ENCODE measurements at regions not wholly inside any gene's neighbourhood (a gene's known extent, or its start where the extent isn't known, plus 50 kb on each side); places are given as distances from the start of the nearest gene placed in this dataset.

DNA sequence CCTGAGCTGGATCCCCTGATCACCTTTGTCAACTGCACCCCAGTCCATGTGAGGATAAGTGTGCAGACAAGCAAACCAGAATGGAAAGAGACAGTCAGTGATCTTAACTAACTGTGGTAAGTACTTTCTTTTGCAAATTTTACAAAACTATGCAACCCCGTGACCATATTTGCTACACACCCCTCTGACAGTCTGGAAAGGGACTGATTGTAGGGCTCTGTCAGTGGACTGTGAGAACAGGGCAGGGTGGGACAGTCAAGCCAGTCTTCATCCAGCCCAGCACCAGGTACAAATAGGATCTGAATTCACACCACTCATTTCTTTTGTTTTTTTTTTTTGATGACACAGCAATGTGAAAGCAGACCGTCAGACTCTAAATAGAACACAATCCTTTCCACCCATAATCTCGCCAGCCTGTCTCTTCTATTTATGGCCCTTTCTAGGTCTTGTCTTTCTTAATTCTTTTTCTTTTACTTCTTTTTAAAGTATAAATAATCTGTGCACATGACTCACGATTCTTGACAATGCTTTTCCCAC lies 165.6 kb downstream of the ARL6IP6 start:
- no peak for TF ChIP-seq MXI1 (IDR thresholded peaks at IDR 0.05; ENCODE audit: low read depth, low read length)
- TF ChIP-seq TEAD4 (IDR thresholded peaks at IDR 0.05; ENCODE audit: borderline replicate concordance, insufficient read depth): no peak
- TF ChIP-seq GATA2 (CRISPR knock-in tag; IDR thresholded peaks at IDR 0.05): no peak
- TF ChIP-seq, protein P1, sequence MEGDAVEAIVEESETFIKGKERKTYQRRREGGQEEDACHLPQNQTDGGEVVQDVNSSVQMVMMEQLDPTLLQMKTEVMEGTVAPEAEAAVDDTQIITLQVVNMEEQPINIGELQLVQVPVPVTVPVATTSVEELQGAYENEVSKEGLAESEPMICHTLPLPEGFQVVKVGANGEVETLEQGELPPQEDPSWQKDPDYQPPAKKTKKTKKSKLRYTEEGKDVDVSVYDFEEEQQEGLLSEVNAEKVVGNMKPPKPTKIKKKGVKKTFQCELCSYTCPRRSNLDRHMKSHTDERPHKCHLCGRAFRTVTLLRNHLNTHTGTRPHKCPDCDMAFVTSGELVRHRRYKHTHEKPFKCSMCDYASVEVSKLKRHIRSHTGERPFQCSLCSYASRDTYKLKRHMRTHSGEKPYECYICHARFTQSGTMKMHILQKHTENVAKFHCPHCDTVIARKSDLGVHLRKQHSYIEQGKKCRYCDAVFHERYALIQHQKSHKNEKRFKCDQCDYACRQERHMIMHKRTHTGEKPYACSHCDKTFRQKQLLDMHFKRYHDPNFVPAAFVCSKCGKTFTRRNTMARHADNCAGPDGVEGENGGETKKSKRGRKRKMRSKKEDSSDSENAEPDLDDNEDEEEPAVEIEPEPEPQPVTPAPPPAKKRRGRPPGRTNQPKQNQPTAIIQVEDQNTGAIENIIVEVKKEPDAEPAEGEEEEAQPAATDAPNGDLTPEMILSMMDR (IDR thresholded peaks at IDR 0.05): no peak
- TF ChIP-seq, protein P2, sequence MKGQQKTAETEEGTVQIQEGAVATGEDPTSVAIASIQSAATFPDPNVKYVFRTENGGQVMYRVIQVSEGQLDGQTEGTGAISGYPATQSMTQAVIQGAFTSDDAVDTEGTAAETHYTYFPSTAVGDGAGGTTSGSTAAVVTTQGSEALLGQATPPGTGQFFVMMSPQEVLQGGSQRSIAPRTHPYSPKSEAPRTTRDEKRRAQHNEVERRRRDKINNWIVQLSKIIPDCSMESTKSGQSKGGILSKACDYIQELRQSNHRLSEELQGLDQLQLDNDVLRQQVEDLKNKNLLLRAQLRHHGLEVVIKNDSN (IDR thresholded peaks at IDR 0.05; ENCODE audit: borderline replicate concordance, low read depth): no peak
- TF ChIP-seq, protein P3, sequence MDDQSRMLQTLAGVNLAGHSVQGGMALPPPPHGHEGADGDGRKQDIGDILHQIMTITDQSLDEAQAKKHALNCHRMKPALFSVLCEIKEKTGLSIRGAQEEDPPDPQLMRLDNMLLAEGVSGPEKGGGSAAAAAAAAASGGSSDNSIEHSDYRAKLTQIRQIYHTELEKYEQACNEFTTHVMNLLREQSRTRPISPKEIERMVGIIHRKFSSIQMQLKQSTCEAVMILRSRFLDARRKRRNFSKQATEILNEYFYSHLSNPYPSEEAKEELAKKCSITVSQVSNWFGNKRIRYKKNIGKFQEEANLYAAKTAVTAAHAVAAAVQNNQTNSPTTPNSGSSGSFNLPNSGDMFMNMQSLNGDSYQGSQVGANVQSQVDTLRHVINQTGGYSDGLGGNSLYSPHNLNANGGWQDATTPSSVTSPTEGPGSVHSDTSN (IDR thresholded peaks at IDR 0.05): no peak
- TF ChIP-seq EP300 (IDR thresholded peaks at IDR 0.05; ENCODE audit: borderline replicate concordance in 1 of 2, low read depth in 1 of 2, low read length in 1 of 2): no peak
- TF ChIP-seq, protein P4, sequence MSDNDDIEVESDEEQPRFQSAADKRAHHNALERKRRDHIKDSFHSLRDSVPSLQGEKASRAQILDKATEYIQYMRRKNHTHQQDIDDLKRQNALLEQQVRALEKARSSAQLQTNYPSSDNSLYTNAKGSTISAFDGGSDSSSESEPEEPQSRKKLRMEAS (IDR thresholded peaks at IDR 0.05; ENCODE audit: low read depth): no peak
- no peak for TF ChIP-seq RAD21 (IDR thresholded peaks at IDR 0.05; ENCODE audit: low read length)
- TF ChIP-seq SMC3 (IDR thresholded peaks at IDR 0.05; ENCODE audit: low read depth, low read length): no peak
- TF ChIP-seq NFIC (IDR thresholded peaks at IDR 0.05; ENCODE audit: borderline replicate concordance): no peak
- TF ChIP-seq TCF12 (IDR thresholded peaks at IDR 0.05): no peak
- no peak for TF ChIP-seq FOXM1 (IDR thresholded peaks at IDR 0.05; ENCODE audit: low read depth)
- TF ChIP-seq, protein P5, sequence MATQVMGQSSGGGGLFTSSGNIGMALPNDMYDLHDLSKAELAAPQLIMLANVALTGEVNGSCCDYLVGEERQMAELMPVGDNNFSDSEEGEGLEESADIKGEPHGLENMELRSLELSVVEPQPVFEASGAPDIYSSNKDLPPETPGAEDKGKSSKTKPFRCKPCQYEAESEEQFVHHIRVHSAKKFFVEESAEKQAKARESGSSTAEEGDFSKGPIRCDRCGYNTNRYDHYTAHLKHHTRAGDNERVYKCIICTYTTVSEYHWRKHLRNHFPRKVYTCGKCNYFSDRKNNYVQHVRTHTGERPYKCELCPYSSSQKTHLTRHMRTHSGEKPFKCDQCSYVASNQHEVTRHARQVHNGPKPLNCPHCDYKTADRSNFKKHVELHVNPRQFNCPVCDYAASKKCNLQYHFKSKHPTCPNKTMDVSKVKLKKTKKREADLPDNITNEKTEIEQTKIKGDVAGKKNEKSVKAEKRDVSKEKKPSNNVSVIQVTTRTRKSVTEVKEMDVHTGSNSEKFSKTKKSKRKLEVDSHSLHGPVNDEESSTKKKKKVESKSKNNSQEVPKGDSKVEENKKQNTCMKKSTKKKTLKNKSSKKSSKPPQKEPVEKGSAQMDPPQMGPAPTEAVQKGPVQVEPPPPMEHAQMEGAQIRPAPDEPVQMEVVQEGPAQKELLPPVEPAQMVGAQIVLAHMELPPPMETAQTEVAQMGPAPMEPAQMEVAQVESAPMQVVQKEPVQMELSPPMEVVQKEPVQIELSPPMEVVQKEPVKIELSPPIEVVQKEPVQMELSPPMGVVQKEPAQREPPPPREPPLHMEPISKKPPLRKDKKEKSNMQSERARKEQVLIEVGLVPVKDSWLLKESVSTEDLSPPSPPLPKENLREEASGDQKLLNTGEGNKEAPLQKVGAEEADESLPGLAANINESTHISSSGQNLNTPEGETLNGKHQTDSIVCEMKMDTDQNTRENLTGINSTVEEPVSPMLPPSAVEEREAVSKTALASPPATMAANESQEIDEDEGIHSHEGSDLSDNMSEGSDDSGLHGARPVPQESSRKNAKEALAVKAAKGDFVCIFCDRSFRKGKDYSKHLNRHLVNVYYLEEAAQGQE (IDR thresholded peaks at IDR 0.05; ENCODE audit: low read depth, low read length): no peak
